ENCODE measurements at regions not wholly inside any gene's neighbourhood (a gene's known extent, or its start where the extent isn't known, plus 50 kb on each side); places are given as distances from the start of the nearest gene placed in this dataset.

DNA sequence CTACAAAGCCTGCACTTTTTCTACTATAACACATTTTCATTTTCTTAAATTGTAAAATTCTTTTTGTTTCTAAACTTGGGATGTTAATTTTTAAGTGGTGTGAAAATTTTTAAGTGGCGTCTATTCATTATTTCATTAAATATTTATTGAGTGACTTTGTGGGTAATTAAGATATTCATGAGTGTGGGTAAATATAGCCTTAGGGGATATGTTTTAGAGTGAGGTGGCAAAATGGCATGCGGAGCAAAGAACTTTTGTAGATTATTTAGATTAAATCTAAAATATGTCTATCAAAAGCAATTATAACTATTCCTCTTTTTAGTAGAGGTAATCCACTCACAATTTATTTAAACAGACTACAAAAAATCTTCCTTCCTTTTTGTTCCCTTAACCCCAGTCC, 188.4 kb downstream of the PCSK1 start:
- no peak for TF ChIP-seq ZNF311 (tag by site-specific recombination; IDR thresholded peaks at IDR 0.05; ENCODE audit: borderline replicate concordance)
- TF ChIP-seq, protein P1, sequence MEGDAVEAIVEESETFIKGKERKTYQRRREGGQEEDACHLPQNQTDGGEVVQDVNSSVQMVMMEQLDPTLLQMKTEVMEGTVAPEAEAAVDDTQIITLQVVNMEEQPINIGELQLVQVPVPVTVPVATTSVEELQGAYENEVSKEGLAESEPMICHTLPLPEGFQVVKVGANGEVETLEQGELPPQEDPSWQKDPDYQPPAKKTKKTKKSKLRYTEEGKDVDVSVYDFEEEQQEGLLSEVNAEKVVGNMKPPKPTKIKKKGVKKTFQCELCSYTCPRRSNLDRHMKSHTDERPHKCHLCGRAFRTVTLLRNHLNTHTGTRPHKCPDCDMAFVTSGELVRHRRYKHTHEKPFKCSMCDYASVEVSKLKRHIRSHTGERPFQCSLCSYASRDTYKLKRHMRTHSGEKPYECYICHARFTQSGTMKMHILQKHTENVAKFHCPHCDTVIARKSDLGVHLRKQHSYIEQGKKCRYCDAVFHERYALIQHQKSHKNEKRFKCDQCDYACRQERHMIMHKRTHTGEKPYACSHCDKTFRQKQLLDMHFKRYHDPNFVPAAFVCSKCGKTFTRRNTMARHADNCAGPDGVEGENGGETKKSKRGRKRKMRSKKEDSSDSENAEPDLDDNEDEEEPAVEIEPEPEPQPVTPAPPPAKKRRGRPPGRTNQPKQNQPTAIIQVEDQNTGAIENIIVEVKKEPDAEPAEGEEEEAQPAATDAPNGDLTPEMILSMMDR (tag by site-specific recombination; IDR thresholded peaks at IDR 0.05) = no peak
- no peak for TF ChIP-seq ZNF274 (IDR thresholded peaks at IDR 0.05; ENCODE audit: low read length)
- TF ChIP-seq ZNF274 (tag by site-specific recombination; IDR thresholded peaks at IDR 0.05; ENCODE audit: borderline replicate concordance) = no peak
- TF ChIP-seq ZBTB17 (tag by site-specific recombination; IDR thresholded peaks at IDR 0.05) = no peak
- TF ChIP-seq, protein P2, sequence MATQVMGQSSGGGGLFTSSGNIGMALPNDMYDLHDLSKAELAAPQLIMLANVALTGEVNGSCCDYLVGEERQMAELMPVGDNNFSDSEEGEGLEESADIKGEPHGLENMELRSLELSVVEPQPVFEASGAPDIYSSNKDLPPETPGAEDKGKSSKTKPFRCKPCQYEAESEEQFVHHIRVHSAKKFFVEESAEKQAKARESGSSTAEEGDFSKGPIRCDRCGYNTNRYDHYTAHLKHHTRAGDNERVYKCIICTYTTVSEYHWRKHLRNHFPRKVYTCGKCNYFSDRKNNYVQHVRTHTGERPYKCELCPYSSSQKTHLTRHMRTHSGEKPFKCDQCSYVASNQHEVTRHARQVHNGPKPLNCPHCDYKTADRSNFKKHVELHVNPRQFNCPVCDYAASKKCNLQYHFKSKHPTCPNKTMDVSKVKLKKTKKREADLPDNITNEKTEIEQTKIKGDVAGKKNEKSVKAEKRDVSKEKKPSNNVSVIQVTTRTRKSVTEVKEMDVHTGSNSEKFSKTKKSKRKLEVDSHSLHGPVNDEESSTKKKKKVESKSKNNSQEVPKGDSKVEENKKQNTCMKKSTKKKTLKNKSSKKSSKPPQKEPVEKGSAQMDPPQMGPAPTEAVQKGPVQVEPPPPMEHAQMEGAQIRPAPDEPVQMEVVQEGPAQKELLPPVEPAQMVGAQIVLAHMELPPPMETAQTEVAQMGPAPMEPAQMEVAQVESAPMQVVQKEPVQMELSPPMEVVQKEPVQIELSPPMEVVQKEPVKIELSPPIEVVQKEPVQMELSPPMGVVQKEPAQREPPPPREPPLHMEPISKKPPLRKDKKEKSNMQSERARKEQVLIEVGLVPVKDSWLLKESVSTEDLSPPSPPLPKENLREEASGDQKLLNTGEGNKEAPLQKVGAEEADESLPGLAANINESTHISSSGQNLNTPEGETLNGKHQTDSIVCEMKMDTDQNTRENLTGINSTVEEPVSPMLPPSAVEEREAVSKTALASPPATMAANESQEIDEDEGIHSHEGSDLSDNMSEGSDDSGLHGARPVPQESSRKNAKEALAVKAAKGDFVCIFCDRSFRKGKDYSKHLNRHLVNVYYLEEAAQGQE (tag by site-specific recombination; IDR thresholded peaks at IDR 0.05) = no peak
- TF ChIP-seq, protein P3, sequence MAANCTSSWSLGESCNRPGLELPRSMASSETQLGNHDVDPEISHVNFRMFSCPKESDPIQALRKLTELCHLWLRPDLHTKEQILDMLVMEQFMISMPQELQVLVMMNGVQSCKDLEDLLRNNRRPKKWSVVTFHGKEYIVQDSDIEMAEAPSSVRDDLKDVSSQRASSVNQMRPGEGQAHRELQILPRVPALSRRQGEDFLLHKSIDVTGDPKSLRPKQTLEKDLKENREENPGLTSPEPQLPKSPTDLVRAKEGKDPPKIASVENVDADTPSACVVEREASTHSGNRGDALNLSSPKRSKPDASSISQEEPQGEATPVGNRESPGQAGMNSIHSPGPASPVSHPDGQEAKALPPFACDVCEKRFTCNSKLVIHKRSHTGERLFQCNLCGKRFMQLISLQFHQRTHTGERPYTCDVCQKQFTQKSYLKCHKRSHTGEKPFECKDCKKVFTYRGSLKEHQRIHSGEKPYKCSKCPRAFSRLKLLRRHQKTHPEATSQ (tag by site-specific recombination; IDR thresholded peaks at IDR 0.05) = no peak
- TF ChIP-seq ZNF239 (tag by site-specific recombination; IDR thresholded peaks at IDR 0.05) = no peak
- no peak for TF ChIP-seq ZNF830 (tag by site-specific recombination; IDR thresholded peaks at IDR 0.05; ENCODE audit: low read depth)
- no peak for TF ChIP-seq ZNF132 (tag by site-specific recombination; IDR thresholded peaks at IDR 0.05; ENCODE audit: borderline replicate concordance)
